Mesothelial cell of epicardium (in vitro differentiated cells): ENCODE measurements at regions not wholly inside any gene's neighbourhood (a gene's known extent, or its start where the extent isn't known, plus 50 kb on each side); places are given as distances from the start of the nearest gene placed in this dataset.
"Not testable (repeated sequence)": the region's sequence is repeated elsewhere in the genome, so short reads cannot be mapped to it uniquely, and the experiment has no call there.

Experiments used
- DNase-seq, 2 experiments: peaks; one replicate each; pipeline ENCODE4 v3.0.0; 2021; ENCODE audit warnings: low spot score in 2 of 2; ENCODE audit not compliant: unreplicated experiment in 2 of 2
- H3K27ac Mint-ChIP-seq: 2 replicates; pipeline ENCODE4 v1.8.0; 2021; ENCODE audit warnings: mixed read lengths
- H3K27me3 Mint-ChIP-seq: 2 replicates; pipeline ENCODE4 v1.8.0; 2021; ENCODE audit warnings: low read depth, mixed read lengths
- H3K36me3 Mint-ChIP-seq: 2 replicates; pipeline ENCODE4 v1.8.0; 2021; ENCODE audit warnings: mixed read lengths
- H3K4me1 Mint-ChIP-seq: 2 replicates; pipeline ENCODE4 v1.8.0; 2021; ENCODE audit warnings: mixed read lengths
- H3K4me3 Mint-ChIP-seq: 2 replicates; pipeline ENCODE4 v1.8.0; 2021; ENCODE audit warnings: mild to moderate bottlenecking, moderate library complexity, mixed read lengths
- H3K9me3 Mint-ChIP-seq: 2 replicates; pipeline ENCODE4 v1.8.0; 2021; ENCODE audit warnings: mixed read lengths
- CTCF ChIP-seq: fragments of 200-600 bp; sonication (generic); IDR thresholded peaks from one replicate; pipeline ENCODE4 v1.5.0; 2021; ENCODE audit warnings: antibody characterized with exemption; ENCODE audit not compliant: unreplicated experiment

GRCh38 chr5:82873452-82873851 is 203.7 kb downstream of the TMEM167A start:
- peaks cover 33% of the 10 kb centered on the region for H3K9me3 Mint-ChIP-seq
- DNase-seq: no peak
- H3K36me3 Mint-ChIP-seq: peaks cover 12% of the 10 kb centered on the region
- H3K4me1 Mint-ChIP-seq: no peaks in the 10 kb centered on the region
- H3K27ac Mint-ChIP-seq: no peak overlapping the region
- no peak for TF ChIP-seq CTCF
- no peaks in the 10 kb centered on the region for H3K27me3 Mint-ChIP-seq
- no peak overlapping the region for H3K4me3 Mint-ChIP-seq

- peaks cover 25% of the 10 kb centered on the region for H3K9me3 Mint-ChIP-seq
Measured at GRCh38 chr5:82872321-82873288, 204.6 kb downstream of the TMEM167A start.

DNA sequence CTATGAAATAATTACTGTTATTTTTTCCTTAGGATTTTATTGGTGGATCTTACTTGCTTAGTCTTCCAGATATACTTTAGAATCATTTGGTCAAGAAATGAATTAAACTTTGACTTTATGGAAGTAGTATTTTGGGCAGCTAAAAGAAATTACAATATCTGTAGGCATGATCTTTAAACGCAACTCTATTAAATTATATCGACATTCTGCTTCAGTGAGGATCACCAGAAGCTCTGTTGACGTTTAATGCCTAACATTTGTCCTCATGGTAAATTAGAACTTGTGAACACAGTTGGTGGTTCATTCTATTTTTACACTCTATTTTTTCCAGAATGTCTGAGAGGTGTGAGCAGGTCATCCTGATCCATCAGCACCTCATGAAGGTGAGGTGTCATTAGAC is 211.6 kb downstream of the TMEM167A start:
- Mint-ChIP-seq H3K27me3 (no peaks in the 10 kb centered on the region), H3K4me3 (no peak overlapping the region), H3K9me3 (no peaks in the 10 kb centered on the region), H3K4me1 (peaks cover 16% of the 10 kb centered on the region), H3K36me3 (no peaks in the 10 kb centered on the region), H3K27ac (no peak overlapping the region)
- DNase-seq: no peak
- no peak for TF ChIP-seq CTCF

More at GRCh38 chr5:82872321-82873288, 204.6 kb downstream of the TMEM167A start:
- not testable (repeated sequence) for H3K27me3 Mint-ChIP-seq, H3K4me3 Mint-ChIP-seq, H3K27ac Mint-ChIP-seq, DNase-seq, H3K4me1 Mint-ChIP-seq, H3K36me3 Mint-ChIP-seq

GRCh38 chr5:82863266-82863665 is 213.9 kb downstream of the TMEM167A start:
- Mint-ChIP-seq H3K27ac (no peak overlapping the region), H3K9me3 (no peaks in the 10 kb centered on the region), H3K4me3 (no peak overlapping the region), H3K27me3 (no peaks in the 10 kb centered on the region), H3K36me3 (no peaks in the 10 kb centered on the region), H3K4me1 (peaks cover 38% of the 10 kb centered on the region)
- no peak for DNase-seq
- TF ChIP-seq CTCF: no peak

DNA sequence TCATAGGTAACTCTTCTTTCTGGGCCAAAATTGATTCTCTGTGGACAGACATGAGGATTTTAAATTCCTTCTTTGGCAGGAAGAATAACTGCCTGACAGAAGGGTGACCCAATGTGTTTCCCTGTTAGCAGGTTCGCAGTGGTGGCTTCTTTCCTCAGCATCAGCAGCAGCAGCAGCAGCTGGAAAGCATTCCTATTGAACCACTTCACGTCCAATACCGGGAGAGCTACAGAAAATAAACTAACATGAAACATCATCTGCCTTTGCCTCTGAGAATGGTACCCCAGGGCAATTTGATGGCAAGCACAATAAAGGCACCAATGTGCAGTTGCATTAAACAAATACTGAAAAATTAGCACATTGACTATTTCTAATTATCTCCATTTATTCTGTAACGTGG is 214.5 kb downstream of the TMEM167A start:
- Mint-ChIP-seq H3K4me3 (no peak overlapping the region), H3K9me3 (no peaks in the 10 kb centered on the region), H3K27ac (peak overlapping the region; percentile 45), H3K36me3 (no peaks in the 10 kb centered on the region), H3K27me3 (no peaks in the 10 kb centered on the region), H3K4me1 (peaks cover 44% of the 10 kb centered on the region)
- no peak for DNase-seq
- no peak for TF ChIP-seq CTCF

- Mint-ChIP-seq H3K4me3 (no peak overlapping the region), H3K27ac (no peak overlapping the region), H3K4me1 (peaks cover 47% of the 10 kb centered on the region), H3K9me3 (no peaks in the 10 kb centered on the region), H3K36me3 (no peaks in the 10 kb centered on the region), H3K27me3 (no peaks in the 10 kb centered on the region)
- no peak for TF ChIP-seq CTCF
- DNase-seq: no peak
Measured at GRCh38 chr5:82862261-82862660, 214.9 kb downstream of the TMEM167A start.
